Forelimb muscle (tissue), 1 donor: ENCODE measurements at regions not wholly inside any gene's neighbourhood (a gene's known extent, or its start where the extent isn't known, plus 50 kb on each side); places are given as distances from the start of the nearest gene placed in this dataset.

Experiments used
- DNase-seq: peaks from one replicate; pipeline ENCODE4 v3.0.0-alpha.2; 2013; ENCODE audit warnings: low read depth

GRCh38 chr5:92800365-92800764 lies 780.7 kb downstream of the NR2F1-AS1 start:
- peak; percentile 74 for DNase-seq

DNA sequence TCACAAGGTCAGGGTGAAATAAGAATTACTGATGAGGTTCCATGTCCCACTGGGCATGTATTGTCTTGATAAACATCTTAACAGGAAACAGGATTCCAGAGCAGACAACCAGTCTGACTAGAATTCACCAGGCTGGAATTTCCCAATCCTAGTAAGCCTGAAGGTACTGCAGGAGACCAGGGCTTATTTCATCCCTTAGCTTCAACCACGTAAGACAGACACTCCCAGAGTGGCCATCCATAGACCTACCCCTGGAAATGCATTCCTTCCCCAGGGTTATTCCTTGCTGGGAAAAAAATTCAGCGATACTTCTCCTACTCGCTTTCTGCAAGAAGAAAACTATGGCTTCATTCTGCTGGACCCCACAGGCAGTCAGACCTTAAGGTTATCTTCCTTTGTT lies 785.4 kb downstream of the NR2F1-AS1 start:
- DNase-seq: no peak

- DNase-seq: no peak
Measured at GRCh38 chr5:92780057-92780456, 801.0 kb downstream of the NR2F1-AS1 start.

GRCh38 chr5:92779536-92779935 lies 801.5 kb downstream of the NR2F1-AS1 start:
- DNase-seq: no peak

GRCh38 chr5:92778261-92778660 lies 802.8 kb downstream of the NR2F1-AS1 start:
- DNase-seq: no peak

DNA sequence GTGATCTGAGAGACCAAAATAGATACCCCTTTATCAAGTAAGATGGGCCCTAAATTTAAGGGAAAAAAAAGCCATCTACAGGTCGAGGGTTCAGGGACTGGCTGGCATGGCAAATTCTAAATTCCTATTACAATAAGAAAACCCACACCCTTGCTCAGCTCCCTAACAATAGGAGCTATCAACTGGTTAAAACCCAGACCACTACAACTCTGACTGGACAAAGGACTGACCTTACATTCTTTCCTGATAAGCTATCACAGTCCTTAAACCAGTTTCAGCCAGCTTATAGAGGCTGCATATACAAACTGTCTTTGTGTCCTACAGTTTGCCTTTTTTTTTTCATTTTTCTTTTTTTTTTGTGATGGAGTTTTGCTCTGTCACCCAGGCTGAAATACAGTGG lies 803.6 kb downstream of the NR2F1-AS1 start:
- DNase-seq: no peak

GRCh38 chr5:92775711-92776615 lies 805.1 kb downstream of the NR2F1-AS1 start:
- DNase-seq: no peak

DNA sequence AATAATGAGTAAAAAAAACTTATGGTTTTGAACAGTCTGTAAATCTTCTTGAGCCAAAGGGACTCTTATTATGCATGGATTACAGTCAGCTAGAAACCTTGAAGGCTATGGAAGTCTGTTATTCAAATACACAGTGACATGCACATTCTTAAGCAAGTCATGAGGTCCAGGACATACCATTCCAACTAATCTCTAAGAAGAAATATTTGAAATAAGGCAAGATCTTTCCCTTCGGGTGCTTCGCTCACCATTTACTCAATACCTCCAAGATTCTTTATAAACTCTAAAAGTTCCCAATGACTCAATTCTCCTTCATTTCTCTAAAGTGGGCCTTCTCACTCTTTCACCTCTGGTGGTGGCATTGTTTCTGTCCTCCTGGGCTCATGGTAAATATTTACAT lies 811.0 kb downstream of the NR2F1-AS1 start:
- DNase-seq: no peak

- DNase-seq: no peak
Measured at GRCh38 chr5:92761585-92761984, 819.4 kb downstream of the NR2F1-AS1 start.

DNA sequence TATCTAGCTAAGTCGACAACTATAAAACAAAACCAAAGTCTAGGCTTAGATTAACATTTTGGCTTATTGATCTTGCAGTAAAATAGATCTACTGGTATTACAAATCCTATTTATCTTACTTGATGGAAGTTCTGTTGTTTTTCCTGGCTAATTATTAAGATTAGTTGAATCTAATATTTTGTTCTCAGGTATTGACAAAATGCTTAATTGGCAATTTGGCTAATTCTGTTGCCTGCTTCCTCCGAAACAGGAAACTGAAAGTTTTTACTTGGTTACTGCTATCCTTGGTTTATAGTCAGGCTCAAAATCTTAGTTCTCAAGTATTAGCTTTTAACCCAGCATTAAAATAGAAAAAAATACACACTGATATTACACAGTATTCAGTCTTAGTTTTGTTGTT lies 820.5 kb downstream of the NR2F1-AS1 start:
- DNase-seq: no peak

DNA sequence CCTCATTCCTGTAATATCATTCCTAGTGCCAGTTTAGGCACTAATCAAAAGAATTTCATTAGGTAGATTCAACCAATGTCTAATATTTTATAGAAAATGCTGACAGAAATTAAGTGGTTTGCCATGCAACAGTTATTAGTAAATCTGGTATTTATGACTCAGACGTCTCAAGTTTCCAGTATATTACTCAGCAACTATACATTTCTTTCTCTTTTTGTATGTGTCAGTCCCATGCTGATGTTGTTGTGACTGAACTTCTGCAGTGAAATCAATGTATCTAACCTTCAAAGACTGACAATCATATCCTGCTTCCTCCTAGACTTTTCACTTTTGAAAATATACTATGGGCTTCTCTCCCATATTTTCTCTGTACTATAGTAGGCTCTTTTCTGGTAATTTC lies 822.5 kb downstream of the NR2F1-AS1 start:
- DNase-seq: no peak

GRCh38 chr5:92749943-92750342 lies 831.1 kb downstream of the NR2F1-AS1 start:
- no peak for DNase-seq

DNA sequence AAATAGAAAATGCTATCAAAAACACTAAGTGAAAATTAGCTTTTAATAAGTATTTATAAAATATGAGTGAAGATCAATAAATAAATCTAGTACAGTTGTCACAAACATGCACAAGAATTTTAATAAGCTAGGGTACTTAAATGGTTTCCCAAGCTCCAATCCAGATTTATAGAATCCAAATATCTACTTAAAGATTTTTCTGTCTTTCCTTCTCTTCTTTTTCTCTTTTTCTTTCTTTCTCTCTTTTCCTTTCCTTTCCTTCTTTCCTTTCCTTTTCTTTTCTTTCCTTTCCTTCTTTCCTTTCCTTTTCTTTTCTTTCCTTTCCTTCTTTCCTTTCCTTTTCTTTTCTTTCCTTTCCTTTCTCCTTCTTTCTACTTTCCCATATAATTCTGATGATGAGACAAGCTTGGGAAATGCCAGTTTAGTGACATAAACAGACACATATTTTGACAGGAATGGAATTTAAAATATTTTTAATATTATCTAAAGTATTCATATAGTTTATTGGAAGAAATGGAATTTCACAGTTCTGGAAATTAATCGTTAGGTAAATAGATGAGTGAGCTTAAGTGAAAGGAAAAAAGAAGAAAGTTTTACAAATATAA lies 832.8 kb downstream of the NR2F1-AS1 start:
- DNase-seq: no peak

- DNase-seq: no peak
Measured at GRCh38 chr5:92741906-92742305, 839.1 kb downstream of the NR2F1-AS1 start.

- DNase-seq: no peak
Measured at GRCh38 chr5:92734211-92734940, 846.6 kb downstream of the NR2F1-AS1 start.

- DNase-seq: no peak
Measured at GRCh38 chr5:92730486-92730885, 850.5 kb downstream of the NR2F1-AS1 start.

DNA sequence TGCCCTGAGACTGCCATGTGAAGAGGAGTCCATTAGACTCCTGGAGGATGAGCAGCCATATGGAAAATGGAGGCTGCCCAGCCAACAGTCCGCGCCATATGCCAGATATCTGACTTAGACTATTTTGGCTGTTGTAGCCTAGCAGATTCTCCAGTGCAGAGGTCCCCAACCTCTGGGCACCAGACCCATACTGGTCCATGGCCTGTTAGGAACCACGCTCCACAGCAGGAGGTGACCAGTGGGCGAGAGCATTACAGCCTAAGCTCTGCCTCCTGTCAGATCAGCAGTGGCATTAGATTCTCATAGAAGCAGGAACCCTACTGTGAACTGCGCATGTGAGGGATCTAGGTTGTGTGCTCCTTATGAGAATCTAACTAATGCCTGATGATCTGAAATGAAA lies 851.9 kb downstream of the NR2F1-AS1 start:
- no peak for DNase-seq

- DNase-seq: no peak
Measured at GRCh38 chr5:92715946-92716520, 865.0 kb downstream of the NR2F1-AS1 start.

DNA sequence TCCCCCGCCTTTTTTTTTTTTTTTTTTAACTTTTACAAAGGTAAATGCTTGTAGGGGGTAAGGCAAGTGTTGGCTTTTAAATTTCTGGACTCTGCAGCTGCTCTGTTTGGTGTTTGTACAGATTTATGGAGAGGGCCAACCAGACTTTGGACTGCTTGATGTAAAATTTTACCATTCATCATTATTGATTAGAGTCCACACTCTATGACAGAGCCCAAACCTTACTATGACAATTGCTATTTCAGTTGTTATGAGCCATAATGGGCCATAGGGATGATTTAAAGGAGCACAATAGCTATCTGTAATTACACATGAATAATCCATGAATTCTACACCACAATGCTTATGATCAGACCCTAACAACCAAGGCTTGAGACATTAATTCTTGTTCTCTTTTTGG lies 867.2 kb downstream of the NR2F1-AS1 start:
- DNase-seq: no peak

DNA sequence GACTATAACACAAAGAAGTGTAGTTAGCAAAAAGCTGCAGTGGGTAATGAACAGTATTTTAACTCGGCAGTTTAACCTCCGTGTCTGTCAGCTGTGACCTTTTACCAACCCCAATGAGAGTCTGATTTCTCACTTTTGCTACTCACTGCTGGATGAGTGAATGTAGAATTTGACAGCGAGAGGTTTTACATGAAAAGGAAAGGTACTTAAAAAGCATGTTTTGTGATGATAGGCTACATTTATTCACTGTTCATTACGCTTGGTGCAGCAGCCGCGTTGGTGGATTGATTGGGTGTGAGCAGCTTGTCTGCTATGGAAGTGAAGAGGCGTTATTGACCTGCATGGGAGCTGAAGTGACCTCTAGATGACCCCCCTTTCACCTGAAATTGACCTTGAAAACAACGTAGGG lies 867.7 kb downstream of the NR2F1-AS1 start:
- no peak for DNase-seq

- DNase-seq: no peak
Measured at GRCh38 chr5:92711956-92712355, 869.1 kb downstream of the NR2F1-AS1 start.

DNA sequence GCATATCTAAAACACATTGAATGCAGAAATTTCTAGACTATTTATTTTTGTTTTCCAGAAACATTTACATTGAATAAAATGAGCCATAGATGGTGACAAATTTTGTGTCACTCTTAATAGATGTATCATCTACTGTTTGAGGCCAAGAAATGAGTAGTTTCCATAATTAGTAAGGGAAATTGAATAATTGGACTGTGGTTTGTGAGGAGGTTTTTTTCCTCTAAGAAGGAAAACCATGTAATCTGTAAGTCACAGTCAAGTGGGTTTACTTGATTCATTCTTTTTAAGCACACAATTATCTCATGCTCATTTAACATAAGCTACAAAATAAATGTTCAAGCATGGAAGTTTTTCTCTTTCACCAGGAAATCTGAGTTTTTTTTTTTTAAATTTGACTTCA lies 876.4 kb downstream of the NR2F1-AS1 start:
- no peak for DNase-seq
